SK-N-SH treated with all-trans-retinoic acid at 6 μM for 48 hours (cell line): ENCODE measurements at regions not wholly inside any gene's neighbourhood (a gene's known extent, or its start where the extent isn't known, plus 50 kb on each side); places are given as distances from the start of the nearest gene placed in this dataset.

Source experiments
- ESRRG ChIP-seq: fragments of 250-450 bp; sonication (Bioruptor Pico); IDR thresholded peaks from 2 replicates; pipeline ENCODE4 v1.6.1; 2021; ENCODE audit warnings: mild to moderate bottlenecking
- TCF4 ChIP-seq: fragments of 250-450 bp; sonication (Bioruptor Pico); IDR thresholded peaks from 2 replicates; pipeline ENCODE4 v1.8.0; 2021; ENCODE audit warnings: mild to moderate bottlenecking, moderate library complexity, borderline replicate concordance
- ZC3H10 ChIP-seq: fragments of 250-450 bp; sonication (Bioruptor Pico); IDR thresholded peaks from 2 replicates; pipeline ENCODE4 v1.5.1; 2021; ENCODE audit warnings: mild to moderate bottlenecking, moderate library complexity
- ZFP30 ChIP-seq: fragments of 450-650 bp; formaldehyde crosslinking; IDR thresholded peaks from 2 replicates; pipeline ENCODE4 v1.5.0; 2022; ENCODE audit warnings: mild to moderate bottlenecking, moderate library complexity
- TF ChIP-seq, protein P1 (sequence below): fragments of 250-450 bp; sonication (Bioruptor Pico); IDR thresholded peaks from 2 replicates; pipeline ENCODE4 v1.5.0; 2020; ENCODE audit warnings: mild to moderate bottlenecking, moderate library complexity

DNA sequence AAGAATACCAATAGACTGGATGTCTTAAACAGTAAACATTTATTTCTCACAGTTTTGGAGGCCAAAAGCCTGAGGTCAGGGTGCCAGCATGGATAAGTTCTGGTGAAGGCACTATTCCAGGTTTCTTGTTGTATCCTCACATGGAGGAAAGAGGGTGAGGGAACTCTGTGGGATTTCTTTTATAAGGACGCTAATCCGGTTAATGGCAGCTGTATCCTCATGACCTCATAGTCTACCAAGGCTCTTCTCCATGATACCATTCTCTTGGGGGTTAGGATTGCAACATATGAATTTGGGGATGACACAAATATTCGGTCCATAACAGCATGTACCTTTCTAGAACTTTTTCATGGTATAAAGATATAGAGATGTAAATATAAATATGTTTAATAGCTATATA, 412.0 kb downstream of the LMO7 start:
- TF ChIP-seq TCF4 (CRISPR knock-in tag), result no peak
- no peak for TF ChIP-seq ZFP30
- TF ChIP-seq ZC3H10 (CRISPR knock-in tag), result no peak
- TF ChIP-seq, protein P1, sequence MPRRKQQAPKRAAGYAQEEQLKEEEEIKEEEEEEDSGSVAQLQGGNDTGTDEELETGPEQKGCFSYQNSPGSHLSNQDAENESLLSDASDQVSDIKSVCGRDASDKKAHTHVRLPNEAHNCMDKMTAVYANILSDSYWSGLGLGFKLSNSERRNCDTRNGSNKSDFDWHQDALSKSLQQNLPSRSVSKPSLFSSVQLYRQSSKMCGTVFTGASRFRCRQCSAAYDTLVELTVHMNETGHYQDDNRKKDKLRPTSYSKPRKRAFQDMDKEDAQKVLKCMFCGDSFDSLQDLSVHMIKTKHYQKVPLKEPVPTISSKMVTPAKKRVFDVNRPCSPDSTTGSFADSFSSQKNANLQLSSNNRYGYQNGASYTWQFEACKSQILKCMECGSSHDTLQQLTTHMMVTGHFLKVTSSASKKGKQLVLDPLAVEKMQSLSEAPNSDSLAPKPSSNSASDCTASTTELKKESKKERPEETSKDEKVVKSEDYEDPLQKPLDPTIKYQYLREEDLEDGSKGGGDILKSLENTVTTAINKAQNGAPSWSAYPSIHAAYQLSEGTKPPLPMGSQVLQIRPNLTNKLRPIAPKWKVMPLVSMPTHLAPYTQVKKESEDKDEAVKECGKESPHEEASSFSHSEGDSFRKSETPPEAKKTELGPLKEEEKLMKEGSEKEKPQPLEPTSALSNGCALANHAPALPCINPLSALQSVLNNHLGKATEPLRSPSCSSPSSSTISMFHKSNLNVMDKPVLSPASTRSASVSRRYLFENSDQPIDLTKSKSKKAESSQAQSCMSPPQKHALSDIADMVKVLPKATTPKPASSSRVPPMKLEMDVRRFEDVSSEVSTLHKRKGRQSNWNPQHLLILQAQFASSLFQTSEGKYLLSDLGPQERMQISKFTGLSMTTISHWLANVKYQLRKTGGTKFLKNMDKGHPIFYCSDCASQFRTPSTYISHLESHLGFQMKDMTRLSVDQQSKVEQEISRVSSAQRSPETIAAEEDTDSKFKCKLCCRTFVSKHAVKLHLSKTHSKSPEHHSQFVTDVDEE (CRISPR knock-in tag), result no peak
- no peak for TF ChIP-seq ESRRG (CRISPR knock-in tag)
